ENCODE measurements at regions not wholly inside any gene's neighbourhood (a gene's known extent, or its start where the extent isn't known, plus 50 kb on each side); places are given as distances from the start of the nearest gene placed in this dataset.

DNA sequence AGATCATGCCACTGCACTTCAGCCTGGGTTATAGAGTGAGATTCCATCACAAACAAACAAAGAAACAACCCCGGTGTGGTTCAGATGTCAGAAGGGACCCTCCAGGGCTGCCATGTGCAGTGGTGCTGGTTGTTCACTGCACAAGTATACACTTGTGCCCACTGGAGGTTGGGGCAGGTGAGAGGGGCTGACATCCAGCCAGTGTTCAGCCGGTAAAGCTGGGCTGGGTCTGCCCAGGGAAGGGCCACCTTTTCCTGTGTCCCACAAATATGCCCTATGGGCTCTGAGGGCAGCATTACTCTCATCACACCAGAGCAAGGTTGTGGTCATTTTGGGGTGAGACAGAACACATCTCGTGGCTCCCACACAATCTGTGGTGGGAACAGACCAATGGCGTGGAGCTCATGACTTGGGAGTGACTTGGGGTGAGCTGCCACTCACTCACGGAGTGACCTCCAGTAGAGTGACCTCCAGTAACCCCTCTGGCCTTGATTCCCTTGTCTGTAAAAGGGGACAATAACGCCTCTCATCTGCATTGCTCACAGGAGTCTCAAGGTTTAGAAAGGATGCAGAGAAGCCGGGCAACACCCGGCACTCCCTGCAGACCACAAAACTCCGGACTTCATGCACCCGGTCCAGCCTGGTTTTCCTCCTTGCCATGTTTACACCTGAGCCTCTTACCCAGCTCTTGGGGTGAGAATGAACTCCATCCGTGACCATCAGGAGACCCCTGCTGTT is 69.0 kb upstream of the VRK1 start:
- DNase-seq (ENCODE audit: low read depth in 2 of 2) = no peak

DNA sequence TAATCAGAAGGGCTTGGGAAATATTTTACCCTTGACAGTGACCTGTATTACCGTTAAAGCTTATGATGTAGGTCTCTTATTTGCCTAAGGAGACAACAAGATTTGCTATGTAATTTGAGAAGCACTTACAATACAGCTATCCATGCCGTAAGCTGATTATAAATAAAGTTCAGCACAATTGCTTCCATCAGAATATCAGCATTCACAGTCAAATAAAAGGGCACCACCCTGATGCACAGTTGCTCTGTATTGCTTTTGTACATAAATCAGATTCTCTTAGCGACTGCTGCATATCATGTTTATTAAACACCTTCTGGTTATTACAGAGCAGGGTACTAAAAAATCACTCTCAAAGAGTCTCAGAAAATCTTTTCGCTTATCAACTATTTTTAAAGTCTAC is 67.3 kb upstream of the VRK1 start:
- DNase-seq (ENCODE audit: low read depth in 2 of 2) = no peak

GRCh38 chr14:96730386-96730785 is 66.8 kb upstream of the VRK1 start:
- DNase-seq (ENCODE audit: low read depth in 2 of 2) = no peak

- DNase-seq (ENCODE audit: low read depth in 2 of 2) = no peak
Measured at GRCh38 chr14:96734076-96734622, 63.0 kb upstream of the VRK1 start.

DNA sequence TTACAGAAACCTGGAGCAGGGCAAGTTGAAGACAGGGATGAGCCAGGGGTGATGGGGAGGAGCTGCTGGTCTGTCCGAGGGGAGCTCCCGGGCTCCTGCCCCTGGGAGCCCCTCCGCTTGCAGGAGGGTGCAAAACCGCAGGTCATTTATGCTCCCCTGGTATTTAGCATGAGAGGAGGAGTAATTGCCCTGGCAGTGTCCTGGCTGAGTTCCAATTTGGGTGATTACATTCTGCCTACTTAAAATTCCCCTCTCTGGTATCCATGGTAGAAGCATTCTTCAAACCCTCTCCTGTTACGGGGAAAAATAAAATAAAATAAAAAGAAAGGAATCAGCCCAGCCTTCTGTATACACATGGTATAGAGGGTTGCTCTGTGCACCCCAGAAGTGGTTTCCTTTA is 61.7 kb upstream of the VRK1 start:
- DNase-seq (ENCODE audit: low read depth in 2 of 2) = no peak

GRCh38 chr14:96736439-96736838 is 60.7 kb upstream of the VRK1 start:
- no peak for DNase-seq (ENCODE audit: low read depth in 2 of 2)

GRCh38 chr14:96737881-96738280 is 59.3 kb upstream of the VRK1 start:
- no peak for DNase-seq (ENCODE audit: low read depth in 2 of 2)

DNA sequence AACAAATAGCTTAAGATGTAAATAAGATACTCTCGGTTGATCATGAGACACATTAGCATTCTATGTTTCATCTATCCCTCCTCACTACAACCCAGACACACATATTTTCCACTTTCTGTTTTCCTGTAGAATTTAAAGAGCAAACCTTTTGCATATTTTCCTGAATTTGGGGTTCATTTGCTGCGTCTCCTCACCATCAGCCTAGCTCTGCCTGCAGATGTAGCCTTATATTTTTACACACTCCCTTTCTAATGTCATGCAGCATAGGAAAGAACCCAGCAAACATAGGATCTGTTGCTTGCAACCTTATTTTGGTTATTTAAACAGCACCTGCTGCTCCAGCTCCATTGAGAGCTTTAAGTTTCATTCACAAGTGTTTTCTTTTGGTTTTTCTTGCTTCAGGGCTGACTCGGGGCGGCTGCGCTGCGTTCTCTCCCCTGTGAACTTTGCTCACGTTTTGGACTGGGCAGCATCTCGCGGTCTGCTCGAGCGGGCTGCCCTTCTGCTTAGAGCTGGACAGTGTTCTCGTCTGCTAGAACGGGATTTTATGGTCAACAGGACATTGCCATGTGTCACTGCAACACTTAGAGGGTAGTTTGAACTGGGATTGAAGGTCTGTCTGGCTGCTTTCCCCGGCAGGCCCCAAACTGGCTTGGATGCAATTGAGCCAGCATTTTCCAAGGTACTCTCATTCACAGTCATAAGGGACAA is 57.8 kb upstream of the VRK1 start:
- no peak for DNase-seq (ENCODE audit: low read depth in 2 of 2)

DNA sequence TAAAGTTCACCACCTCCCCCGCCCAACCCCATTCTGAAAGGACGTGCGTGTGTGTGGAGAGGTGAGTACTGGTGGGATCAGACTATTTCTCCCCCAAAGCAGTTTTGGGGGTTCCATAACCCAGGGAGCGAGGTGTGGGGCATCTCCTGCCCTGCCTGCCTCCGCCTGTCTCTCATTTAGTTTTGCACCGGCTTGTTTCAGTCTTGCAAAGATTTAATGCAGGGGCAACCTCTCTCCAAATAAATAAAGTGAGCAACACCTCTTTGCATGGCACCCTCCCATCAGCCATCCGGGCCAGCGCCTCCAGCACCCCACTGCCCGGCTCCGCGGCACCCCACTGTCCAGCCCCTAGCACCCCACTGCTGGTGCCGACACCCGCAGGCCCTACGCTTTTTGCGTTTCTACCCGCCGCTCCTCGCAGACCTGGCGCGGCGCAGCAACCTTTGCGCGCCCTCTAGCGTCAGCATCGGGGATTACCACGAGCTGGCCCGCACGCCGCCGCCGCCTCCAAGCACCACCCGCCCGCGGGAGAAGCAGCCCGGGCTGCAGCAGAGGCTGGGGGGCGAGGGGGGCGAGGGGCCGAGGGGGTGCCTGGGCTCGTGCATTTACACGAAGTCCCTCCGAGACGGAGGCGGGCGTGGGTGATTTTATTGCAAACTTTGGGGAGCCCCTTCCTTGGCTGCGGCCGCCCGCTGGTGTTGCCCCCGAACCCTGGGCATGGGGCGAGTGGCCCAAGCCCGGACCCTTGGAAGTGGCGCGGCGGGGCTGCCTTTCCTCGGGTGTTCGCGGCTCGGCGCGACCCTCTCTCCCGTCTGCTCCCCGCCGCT is 55.8 kb upstream of the VRK1 start:
- DNase-seq (ENCODE audit: low read depth in 2 of 2) = peak; percentile 34 to 36

- DNase-seq (ENCODE audit: low read depth in 2 of 2) = no peak
Measured at GRCh38 chr14:96744262-96744661, 52.9 kb upstream of the VRK1 start.

DNA sequence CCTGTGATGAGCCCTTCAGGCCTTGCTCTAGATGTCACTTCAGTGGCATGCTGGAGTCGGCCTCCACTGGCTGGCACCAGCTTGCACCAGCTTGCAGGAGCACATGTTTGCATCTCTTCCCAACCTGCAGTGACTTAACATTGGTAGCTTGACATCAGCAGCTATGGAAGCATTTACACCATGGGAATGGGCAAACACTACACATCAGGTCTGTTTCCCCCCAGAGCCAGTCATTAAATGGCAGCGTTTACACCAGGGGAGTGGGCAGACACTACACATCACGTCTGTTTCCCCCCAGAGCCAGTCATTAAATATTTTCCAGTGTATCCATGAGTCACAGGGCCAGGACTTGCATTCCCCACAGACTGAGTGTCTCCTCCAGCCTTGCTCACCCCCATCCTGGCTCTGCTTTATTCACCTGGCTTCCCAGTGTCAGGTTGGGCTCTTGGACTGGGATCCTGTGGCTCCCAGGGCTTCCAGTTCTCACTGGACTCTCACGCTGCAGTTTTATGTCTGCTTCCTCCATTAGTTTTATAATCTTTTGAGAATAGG is 51.6 kb upstream of the VRK1 start:
- DNase-seq (ENCODE audit: low read depth in 2 of 2) = no peak

DNA sequence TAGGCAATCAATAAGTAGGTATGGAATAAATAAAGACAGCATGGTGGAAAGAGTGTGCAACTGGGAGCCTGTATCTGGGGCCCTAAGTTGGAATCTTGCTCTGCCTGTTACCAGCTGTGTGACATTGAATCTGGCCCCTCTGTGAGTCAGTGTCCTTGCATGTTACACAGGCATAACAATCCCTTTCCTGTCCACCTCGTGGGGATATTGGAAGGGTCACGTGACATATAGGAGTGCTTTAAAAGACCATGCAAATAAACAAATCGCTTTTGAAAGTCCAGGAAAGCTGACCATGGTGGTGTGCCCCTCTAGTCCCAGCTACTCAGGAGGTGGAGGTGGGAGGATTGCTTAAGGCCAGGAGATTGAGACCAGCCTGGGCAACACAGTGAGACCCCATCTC is 51.1 kb upstream of the VRK1 start:
- DNase-seq (ENCODE audit: low read depth in 2 of 2) = no peak

GRCh38 chr14:96747006-96747405 is 50.2 kb upstream of the VRK1 start:
- DNase-seq (ENCODE audit: low read depth in 2 of 2) = no peak
